ENCODE measurements at regions not wholly inside any gene's neighbourhood (a gene's known extent, or its start where the extent isn't known, plus 50 kb on each side); places are given as distances from the start of the nearest gene placed in this dataset.

DNA sequence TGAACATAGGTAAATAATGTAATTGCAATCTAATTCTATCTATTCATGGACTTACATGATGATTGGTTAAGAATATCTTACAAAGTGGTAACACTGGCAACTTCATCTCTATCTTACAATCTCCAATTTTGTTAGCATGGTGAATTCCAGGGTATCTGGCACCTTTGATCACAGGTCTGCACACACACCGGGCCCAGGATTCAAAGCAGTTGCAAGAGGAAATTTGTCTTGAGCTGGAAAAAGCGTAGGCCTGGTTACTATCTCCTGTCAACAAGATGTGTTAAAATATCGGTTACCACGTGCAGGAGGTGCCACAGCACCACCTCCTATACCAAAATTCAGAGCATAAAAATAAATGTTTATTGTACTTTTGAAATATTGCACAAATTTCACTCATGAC lies 2428.4 kb downstream of the PCDH9 start:
- no peak for TF ChIP-seq POLR2A (IDR thresholded peaks at IDR 0.05)
- no peaks in the 10 kb centered on the region for H3K9me3 ChIP-seq
- no peaks in the 10 kb centered on the region for H3K36me3 ChIP-seq
- no peak overlapping the region for H3K27ac ChIP-seq
- H3K4me3 ChIP-seq = no peak overlapping the region
- intact Hi-C loops (cut with DNase I) = no loop called here
- H3K27me3 ChIP-seq = no peaks in the 10 kb centered on the region
- DNase-seq = no peak
- WGBS, 3 donors = 63 to 76% (median 64%) methylated on average over 4 of the region's 4 CpGs
- H3K4me1 ChIP-seq (ENCODE audit: insufficient read depth) = no peaks in the 10 kb centered on the region

DNA sequence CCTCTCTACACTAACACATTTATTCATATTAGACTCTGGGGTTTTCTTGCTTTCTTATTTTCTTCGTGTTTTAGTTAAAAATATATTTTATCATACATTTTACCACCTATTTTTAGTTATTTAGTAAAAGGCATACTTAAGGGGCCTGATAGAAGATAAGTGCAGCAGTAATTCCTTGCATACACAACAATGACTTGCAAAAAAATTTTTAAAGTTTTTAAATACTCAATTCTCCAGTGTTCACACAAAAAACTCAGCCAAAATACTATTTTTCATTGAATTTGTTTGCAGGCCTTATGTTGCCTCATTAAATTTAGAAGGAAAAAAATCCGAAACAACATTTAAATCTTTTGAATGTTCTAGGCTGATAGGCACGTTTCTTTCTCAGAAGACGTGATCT lies 2431.7 kb downstream of the PCDH9 start:
- intact Hi-C loops (cut with DNase I) = no loop called here
- TF ChIP-seq, protein P1, sequence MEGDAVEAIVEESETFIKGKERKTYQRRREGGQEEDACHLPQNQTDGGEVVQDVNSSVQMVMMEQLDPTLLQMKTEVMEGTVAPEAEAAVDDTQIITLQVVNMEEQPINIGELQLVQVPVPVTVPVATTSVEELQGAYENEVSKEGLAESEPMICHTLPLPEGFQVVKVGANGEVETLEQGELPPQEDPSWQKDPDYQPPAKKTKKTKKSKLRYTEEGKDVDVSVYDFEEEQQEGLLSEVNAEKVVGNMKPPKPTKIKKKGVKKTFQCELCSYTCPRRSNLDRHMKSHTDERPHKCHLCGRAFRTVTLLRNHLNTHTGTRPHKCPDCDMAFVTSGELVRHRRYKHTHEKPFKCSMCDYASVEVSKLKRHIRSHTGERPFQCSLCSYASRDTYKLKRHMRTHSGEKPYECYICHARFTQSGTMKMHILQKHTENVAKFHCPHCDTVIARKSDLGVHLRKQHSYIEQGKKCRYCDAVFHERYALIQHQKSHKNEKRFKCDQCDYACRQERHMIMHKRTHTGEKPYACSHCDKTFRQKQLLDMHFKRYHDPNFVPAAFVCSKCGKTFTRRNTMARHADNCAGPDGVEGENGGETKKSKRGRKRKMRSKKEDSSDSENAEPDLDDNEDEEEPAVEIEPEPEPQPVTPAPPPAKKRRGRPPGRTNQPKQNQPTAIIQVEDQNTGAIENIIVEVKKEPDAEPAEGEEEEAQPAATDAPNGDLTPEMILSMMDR (IDR thresholded peaks at IDR 0.05) = no peak
- TF ChIP-seq POLR2A (IDR thresholded peaks at IDR 0.05) (no peak), EP300 (IDR thresholded peaks at IDR 0.05) (no peak)
- WGBS, 3 donors = 74 to 81% (median 79%) methylated on average over 4 of the region's 4 CpGs
- Histone ChIP-seq H3K36me3 (no peaks in the 10 kb centered on the region), H3K4me1 (ENCODE audit: insufficient read depth) (no peaks in the 10 kb centered on the region), H3K9me3 (no peaks in the 10 kb centered on the region), H3K27me3 (no peaks in the 10 kb centered on the region), H3K4me3 (no peak overlapping the region), H3K27ac (no peak overlapping the region)
- DNase-seq = no peak

DNA sequence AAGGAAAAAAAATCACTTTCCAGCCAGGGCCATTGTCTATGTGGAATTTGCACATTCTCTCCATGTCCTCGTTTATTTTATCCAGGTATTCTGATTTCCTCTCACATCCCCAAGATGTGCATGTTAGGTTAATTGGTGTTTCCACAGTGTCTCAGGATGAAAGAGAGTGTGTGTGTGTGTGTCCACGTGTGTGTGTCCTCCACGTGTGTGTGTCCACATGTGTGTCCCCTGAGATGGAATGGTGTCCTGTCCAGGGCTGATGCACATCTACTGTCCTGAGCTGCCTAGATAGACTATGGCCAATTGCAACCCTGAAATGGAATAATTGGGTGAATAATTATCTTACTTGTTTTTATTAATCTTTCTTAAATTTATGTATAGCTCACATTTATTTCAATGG lies 2436.5 kb downstream of the PCDH9 start:
- Histone ChIP-seq H3K36me3 (no peaks in the 10 kb centered on the region), H3K27me3 (no peaks in the 10 kb centered on the region), H3K27ac (no peak overlapping the region), H3K4me3 (no peak overlapping the region), H3K4me1 (ENCODE audit: insufficient read depth) (no peaks in the 10 kb centered on the region), H3K9me3 (no peaks in the 10 kb centered on the region)
- intact Hi-C loops (cut with DNase I) = no loop called here
- 72 to 88% (median 78%) methylated on average over 3 of the region's 3 CpGs for WGBS, 3 donors
- no peak for DNase-seq
- no peak for TF ChIP-seq POLR2A (IDR thresholded peaks at IDR 0.05)
- no peak for TF ChIP-seq EP300 (IDR thresholded peaks at IDR 0.05)
- TF ChIP-seq, protein P1 (IDR thresholded peaks at IDR 0.05) = no peak

DNA sequence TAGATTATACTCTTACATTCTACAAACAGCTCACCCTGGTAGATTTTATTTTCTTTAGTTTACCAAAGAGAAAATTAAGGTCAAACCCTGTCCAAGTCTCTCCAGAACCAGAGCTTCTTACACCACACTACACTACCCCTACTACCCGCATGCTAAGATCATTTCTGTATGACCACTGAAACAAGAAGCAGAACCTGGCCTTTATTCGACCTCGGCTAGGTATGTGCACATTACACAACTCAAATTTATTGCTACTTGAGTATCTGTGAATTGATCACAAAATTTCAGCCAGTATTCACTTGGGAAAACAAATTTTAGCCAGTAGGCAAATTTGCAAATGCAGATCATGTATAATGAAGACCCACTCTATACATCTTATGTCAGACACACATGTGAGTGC lies 2437.0 kb downstream of the PCDH9 start:
- Histone ChIP-seq H3K4me3 (no peak overlapping the region), H3K27me3 (no peaks in the 10 kb centered on the region), H3K4me1 (ENCODE audit: insufficient read depth) (no peaks in the 10 kb centered on the region), H3K36me3 (no peaks in the 10 kb centered on the region), H3K9me3 (no peaks in the 10 kb centered on the region), H3K27ac (no peak overlapping the region)
- DNase-seq = no peak
- intact Hi-C loops (cut with DNase I) = no loop called here
- TF ChIP-seq POLR2A (IDR thresholded peaks at IDR 0.05) (no peak), EP300 (IDR thresholded peaks at IDR 0.05) (no peak)
- TF ChIP-seq, protein P1 (IDR thresholded peaks at IDR 0.05) = no peak
- WGBS, 3 donors = 83 to 86% (median 85%) methylated on average over 3 of the region's 3 CpGs

DNA sequence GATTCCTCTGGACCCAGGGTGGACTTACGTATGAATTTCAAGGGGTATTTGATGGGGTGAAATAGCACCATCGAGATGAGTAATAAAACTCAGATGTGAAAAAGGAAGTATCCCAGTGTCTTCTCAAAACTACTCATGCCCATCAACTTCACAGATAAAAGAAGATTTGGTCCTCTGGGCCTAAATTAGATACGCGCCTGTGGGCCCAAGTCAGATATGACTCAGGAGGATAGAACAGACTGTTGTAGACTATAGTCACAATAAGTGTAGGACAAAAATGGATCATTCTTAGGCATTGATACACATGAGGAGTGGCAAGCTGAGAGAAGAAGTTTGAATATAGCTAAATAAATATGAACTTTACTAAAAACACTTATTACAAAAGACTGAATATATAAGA lies 2438.8 kb downstream of the PCDH9 start:
- no peaks in the 10 kb centered on the region for H3K4me1 ChIP-seq (ENCODE audit: insufficient read depth)
- intact Hi-C loops (cut with DNase I) = no loop called here
- no peak for TF ChIP-seq EP300 (IDR thresholded peaks at IDR 0.05)
- no peak for TF ChIP-seq POLR2A (IDR thresholded peaks at IDR 0.05)
- TF ChIP-seq, protein P1 (IDR thresholded peaks at IDR 0.05) = no peak
- no peak overlapping the region for H3K4me3 ChIP-seq
- H3K27me3 ChIP-seq = no peaks in the 10 kb centered on the region
- no peak for DNase-seq
- H3K36me3 ChIP-seq = no peaks in the 10 kb centered on the region
- H3K9me3 ChIP-seq = no peaks in the 10 kb centered on the region
- no peak overlapping the region for H3K27ac ChIP-seq
- WGBS, 3 donors = 91 to 95% (median 92%) methylated on average over 4 of the region's 4 CpGs

Data from ovary (tissue), 7 donors.